ENCODE measurements at regions not wholly inside any gene's neighbourhood (a gene's known extent, or its start where the extent isn't known, plus 50 kb on each side); places are given as distances from the start of the nearest gene placed in this dataset.

- no peak for DNase-seq (ENCODE audit: low read depth)
These were observed 207.0 kb upstream of the CCDC68 start for GRCh38 chr18:55166260-55166598.

GRCh38 chr18:55163550-55163949, 204.3 kb upstream of the CCDC68 start:
- no peak for DNase-seq (ENCODE audit: low read depth)

GRCh38 chr18:55161916-55162315, 202.7 kb upstream of the CCDC68 start:
- DNase-seq (ENCODE audit: low read depth), result no peak

GRCh38 chr18:55159027-55159426, 199.8 kb upstream of the CCDC68 start:
- no peak for DNase-seq (ENCODE audit: low read depth)

GRCh38 chr18:55158570-55158969, 199.3 kb upstream of the CCDC68 start:
- no peak for DNase-seq (ENCODE audit: low read depth)

GRCh38 chr18:55153346-55153745, 194.1 kb upstream of the CCDC68 start:
- DNase-seq (ENCODE audit: low read depth), result no peak

- DNase-seq (ENCODE audit: low read depth), result no peak
These were observed 193.5 kb upstream of the CCDC68 start for GRCh38 chr18:55152801-55153200.

GRCh38 chr18:55149994-55150393, 190.7 kb upstream of the CCDC68 start:
- DNase-seq (ENCODE audit: low read depth), result no peak

- DNase-seq (ENCODE audit: low read depth), result no peak
These were observed 188.5 kb upstream of the CCDC68 start for GRCh38 chr18:55147791-55148190.

GRCh38 chr18:55144193-55144930, 185.1 kb upstream of the CCDC68 start:
- DNase-seq (ENCODE audit: low read depth), result no peak

- DNase-seq (ENCODE audit: low read depth), result no peak
These were observed 183.1 kb upstream of the CCDC68 start for GRCh38 chr18:55142410-55142809.

- peak; percentile 15 for DNase-seq (ENCODE audit: low read depth)
These were observed 182.1 kb upstream of the CCDC68 start for GRCh38 chr18:55141318-55141717.

- DNase-seq (ENCODE audit: low read depth), result no peak
These were observed 180.6 kb upstream of the CCDC68 start for GRCh38 chr18:55139836-55140235.

- DNase-seq (ENCODE audit: low read depth), result no peak
These were observed 180.0 kb upstream of the CCDC68 start for GRCh38 chr18:55139307-55139706.

GRCh38 chr18:55138401-55138800, 179.1 kb upstream of the CCDC68 start:
- no peak for DNase-seq (ENCODE audit: low read depth)

- DNase-seq (ENCODE audit: low read depth), result no peak
These were observed 178.3 kb upstream of the CCDC68 start for GRCh38 chr18:55137602-55138001.

GRCh38 chr18:55136864-55137263, 177.6 kb upstream of the CCDC68 start:
- no peak for DNase-seq (ENCODE audit: low read depth)

GRCh38 chr18:55136258-55136657, 177.0 kb upstream of the CCDC68 start:
- no peak for DNase-seq (ENCODE audit: low read depth)

GRCh38 chr18:55133378-55133777, 174.1 kb upstream of the CCDC68 start:
- DNase-seq (ENCODE audit: low read depth), result no peak

GRCh38 chr18:55128437-55128836, 169.2 kb upstream of the CCDC68 start:
- DNase-seq (ENCODE audit: low read depth), result no peak

- no peak for DNase-seq (ENCODE audit: low read depth)
These were observed 165.0 kb upstream of the CCDC68 start for GRCh38 chr18:55124078-55124763.

- DNase-seq (ENCODE audit: low read depth), result no peak
These were observed 164.1 kb upstream of the CCDC68 start for GRCh38 chr18:55123361-55123760.

GRCh38 chr18:55121397-55122170, 162.3 kb upstream of the CCDC68 start:
- no peak for DNase-seq (ENCODE audit: low read depth)
